Subcutaneous abdominal adipose tissue (tissue), 5 donors: ENCODE measurements at regions not wholly inside any gene's neighbourhood (a gene's known extent, or its start where the extent isn't known, plus 50 kb on each side); places are given as distances from the start of the nearest gene placed in this dataset.
"Not testable (repeated sequence)": the region's sequence is repeated elsewhere in the genome, so short reads cannot be mapped to it uniquely, and the experiment has no call there.

Experiments used
- H3K27ac ChIP-seq: one replicate; pipeline ENCODE4 v1.7.0; 2013; ENCODE audit warnings: low read depth, mild to moderate bottlenecking, inconsistent platforms, low read length, moderate library complexity
- H3K27me3 ChIP-seq, 5 donors: one replicate each; pipeline ENCODE4 v1.7.0; 2013; ENCODE audit warnings: low read length in 5 of 5, inconsistent platforms in 1 of 5; ENCODE audit not compliant: control insufficient read depth in 5 of 5, insufficient read depth in 4 of 5
- H3K36me3 ChIP-seq, 5 donors: one replicate each; pipeline ENCODE4 v1.7.0; 2013; ENCODE audit warnings: low read length in 5 of 5; ENCODE audit not compliant: control insufficient read depth in 5 of 5, insufficient read depth in 5 of 5
- H3K4me1 ChIP-seq, 5 donors: one replicate each; pipeline ENCODE4 v1.7.0; 2013; ENCODE audit warnings: low read length in 5 of 5, mild to moderate bottlenecking in 3 of 5, moderate library complexity in 1 of 5; ENCODE audit not compliant: control insufficient read depth in 5 of 5, insufficient read depth in 5 of 5
- H3K4me3 ChIP-seq, 5 donors: one replicate each; pipeline ENCODE4 v1.7.0; 2013; ENCODE audit warnings: low read length in 5 of 5, low read depth in 1 of 5
- H3K9ac ChIP-seq, 5 donors: one replicate each; pipeline ENCODE4 v1.7.0; 2013; ENCODE audit warnings: low read length in 5 of 5, mild to moderate bottlenecking in 4 of 5, moderate library complexity in 3 of 5
- H3K9me3 ChIP-seq, 5 donors: one replicate each; pipeline ENCODE4 v1.7.0; 2013; ENCODE audit warnings: low read length in 5 of 5; ENCODE audit not compliant: control insufficient read depth in 5 of 5
- donor health status: healthy.
- donor health status: healthy.
- donor health status: healthy.
- donor health status: healthy.
- donor health status: healthy.

- H3K9ac ChIP-seq, result no peak overlapping the region
- no peaks in the 10 kb centered on the region for H3K4me1 ChIP-seq
- H3K27ac ChIP-seq, result no peak overlapping the region
- no peaks in the 10 kb centered on the region for H3K36me3 ChIP-seq
- H3K4me3 ChIP-seq, result no peak overlapping the region
- no peaks in the 10 kb centered on the region for H3K27me3 ChIP-seq
- H3K9me3 ChIP-seq, result no peaks in the 10 kb centered on the region
Observed at GRCh38 chrX:122219226-122219625, 964.9 kb upstream of the GRIA3 start.

DNA sequence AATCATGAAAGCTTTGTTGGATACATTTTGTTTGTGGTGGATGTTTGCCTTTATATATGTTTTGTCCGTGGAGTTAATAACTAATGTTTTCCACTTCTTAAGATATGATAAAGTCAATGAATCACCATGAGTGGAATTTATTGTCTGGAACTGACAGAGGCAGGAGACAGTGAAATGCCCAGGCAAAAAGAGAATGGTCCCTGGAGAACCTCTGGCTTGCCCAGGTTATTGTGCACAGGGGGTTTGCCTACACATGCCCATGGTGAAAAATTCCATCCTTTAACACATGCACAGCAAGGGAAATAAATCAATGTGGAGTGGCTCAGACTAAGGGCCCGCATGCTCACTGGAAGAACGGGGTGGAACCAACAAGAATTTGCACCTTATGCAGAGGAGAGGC is 964.3 kb upstream of the GRIA3 start:
- Histone ChIP-seq H3K9ac (no peak overlapping the region), H3K9me3 (no peaks in the 10 kb centered on the region), H3K36me3 (no peaks in the 10 kb centered on the region), H3K4me1 (no peaks in the 10 kb centered on the region), H3K4me3 (no peak overlapping the region), H3K27ac (no peak overlapping the region), H3K27me3 (no peaks in the 10 kb centered on the region)

GRCh38 chrX:122220644-122221373 is 963.3 kb upstream of the GRIA3 start:
- H3K4me1 ChIP-seq, result no peaks in the 10 kb centered on the region

DNA sequence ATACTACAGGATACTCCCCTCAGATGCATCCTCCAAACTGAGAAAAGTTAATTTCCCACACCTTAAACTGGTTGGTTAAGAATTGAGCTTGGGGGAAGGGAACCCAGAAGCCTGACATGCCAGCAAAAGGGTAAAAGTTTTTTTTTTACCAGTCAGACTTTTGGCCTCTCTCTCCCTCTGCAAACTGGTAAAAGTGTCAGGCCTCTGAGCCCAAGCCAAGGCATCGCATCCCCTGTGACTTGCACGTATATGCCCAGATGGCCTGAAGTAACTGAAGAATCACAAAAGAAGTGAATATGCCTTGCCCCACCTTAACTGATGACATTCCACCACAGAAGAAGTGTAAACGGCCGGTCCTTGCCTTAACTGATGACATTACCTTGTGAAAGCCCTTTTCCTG is 962.3 kb upstream of the GRIA3 start:
- H3K27me3 ChIP-seq, H3K9ac ChIP-seq, H3K4me1 ChIP-seq, H3K9me3 ChIP-seq, H3K27ac ChIP-seq, H3K36me3 ChIP-seq, H3K4me3 ChIP-seq: not testable (repeated sequence)

More at GRCh38 chrX:122220644-122221373, 963.3 kb upstream of the GRIA3 start:
- no peak overlapping the region for H3K4me3 ChIP-seq
- H3K27ac ChIP-seq, result no peak overlapping the region
- H3K9me3 ChIP-seq, result no peaks in the 10 kb centered on the region
- no peaks in the 10 kb centered on the region for H3K36me3 ChIP-seq
- no peak overlapping the region for H3K9ac ChIP-seq
- no peaks in the 10 kb centered on the region for H3K27me3 ChIP-seq

GRCh38 chrX:122224137-122224536 is 959.9 kb upstream of the GRIA3 start:
- not testable (repeated sequence) for H3K27ac ChIP-seq, H3K4me1 ChIP-seq, H3K36me3 ChIP-seq, H3K4me3 ChIP-seq, H3K9ac ChIP-seq, H3K9me3 ChIP-seq, H3K27me3 ChIP-seq

- H3K4me3 ChIP-seq, result no peak overlapping the region
- no peak overlapping the region for H3K27ac ChIP-seq
- H3K36me3 ChIP-seq, result no peaks in the 10 kb centered on the region
- H3K4me1 ChIP-seq, result no peaks in the 10 kb centered on the region
- no peak overlapping the region for H3K9ac ChIP-seq
- H3K27me3 ChIP-seq, result no peaks in the 10 kb centered on the region
- H3K9me3 ChIP-seq, result peaks cover 0 to 4% (median 0%) of the 10 kb centered on the region in 5 donors
Observed at GRCh38 chrX:122238801-122239200, 945.3 kb upstream of the GRIA3 start.

DNA sequence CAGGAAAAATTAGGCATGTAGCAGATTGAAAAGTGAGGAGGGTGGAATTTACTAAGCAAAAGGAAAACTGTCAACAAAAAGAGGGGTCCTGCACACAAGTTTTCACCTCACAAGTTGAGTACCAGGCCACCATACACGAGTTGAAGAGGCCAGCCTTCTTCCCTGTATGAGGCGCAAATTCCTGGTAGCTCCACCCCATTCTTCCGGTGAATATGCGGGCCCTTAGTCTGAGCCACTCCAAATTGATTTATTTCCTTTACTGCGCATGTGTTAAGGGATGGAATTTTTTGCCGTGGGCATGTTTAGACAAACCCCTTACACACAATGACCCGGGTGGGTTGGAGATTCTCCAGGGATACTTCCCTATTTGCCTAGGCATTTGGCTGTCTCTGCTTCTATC is 942.1 kb upstream of the GRIA3 start:
- H3K9ac ChIP-seq, result no peak overlapping the region
- no peaks in the 10 kb centered on the region for H3K36me3 ChIP-seq
- no peak overlapping the region for H3K27ac ChIP-seq
- peaks cover 0 to 4% (median 0%) of the 10 kb centered on the region in 5 donors for H3K9me3 ChIP-seq
- no peaks in the 10 kb centered on the region for H3K27me3 ChIP-seq
- no peak overlapping the region for H3K4me3 ChIP-seq
- no peaks in the 10 kb centered on the region for H3K4me1 ChIP-seq

DNA sequence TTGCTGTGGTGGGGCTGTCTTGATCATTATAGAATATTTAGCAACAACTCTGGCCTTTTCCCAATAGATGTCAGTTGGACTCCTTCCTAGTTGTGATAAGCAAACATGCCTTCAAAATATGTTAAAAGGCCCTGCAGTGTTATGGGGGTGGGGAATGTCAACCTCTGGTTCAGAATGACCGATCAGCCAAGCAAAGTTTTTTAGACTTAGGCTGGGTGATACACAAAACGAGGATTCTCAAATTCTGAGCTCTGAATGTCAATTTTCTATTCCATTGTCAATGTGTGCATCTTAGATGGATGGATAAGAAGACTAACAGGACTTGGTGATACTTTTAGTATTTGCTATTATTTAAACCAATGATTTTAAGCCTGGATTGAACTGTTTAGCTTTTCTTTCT is 940.0 kb upstream of the GRIA3 start:
- Histone ChIP-seq H3K27ac (no peak overlapping the region), H3K4me3 (no peak overlapping the region), H3K9ac (no peak overlapping the region), H3K4me1 (no peaks in the 10 kb centered on the region), H3K27me3 (no peaks in the 10 kb centered on the region), H3K9me3 (peaks cover 0 to 4% (median 0%) of the 10 kb centered on the region in 5 donors), H3K36me3 (no peaks in the 10 kb centered on the region)

DNA sequence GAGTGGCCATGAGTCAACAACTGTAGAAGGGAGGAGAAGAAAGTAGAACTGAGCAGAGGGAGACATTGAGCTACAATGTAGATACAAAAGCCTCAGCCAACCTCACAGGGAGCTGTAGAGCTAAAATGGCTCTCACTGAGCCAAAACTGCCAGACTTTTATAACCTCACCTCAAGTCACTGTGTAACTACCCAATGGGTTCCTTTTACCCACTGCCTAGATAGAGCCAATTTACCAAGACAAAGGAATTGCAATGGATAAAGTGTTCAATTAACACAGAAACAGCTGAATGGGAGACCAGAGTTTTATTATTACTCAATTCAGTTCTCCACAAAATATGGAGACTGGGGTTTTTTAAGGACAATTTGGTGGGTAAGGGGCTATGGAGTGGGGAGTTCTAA is 938.9 kb upstream of the GRIA3 start:
- Histone ChIP-seq H3K27me3 (no peaks in the 10 kb centered on the region), H3K27ac (no peak overlapping the region), H3K4me1 (no peaks in the 10 kb centered on the region), H3K36me3 (no peaks in the 10 kb centered on the region), H3K9me3 (peaks cover 0 to 4% (median 0%) of the 10 kb centered on the region in 5 donors), H3K9ac (no peak overlapping the region), H3K4me3 (no peak overlapping the region)

GRCh38 chrX:122245943-122246342 is 938.1 kb upstream of the GRIA3 start:
- no peak overlapping the region for H3K9ac ChIP-seq
- no peaks in the 10 kb centered on the region for H3K4me1 ChIP-seq
- no peak overlapping the region for H3K27ac ChIP-seq
- H3K4me3 ChIP-seq, result no peak overlapping the region
- no peaks in the 10 kb centered on the region for H3K27me3 ChIP-seq
- H3K9me3 ChIP-seq, result peaks cover 0 to 4% (median 0%) of the 10 kb centered on the region in 5 donors
- H3K36me3 ChIP-seq, result no peaks in the 10 kb centered on the region
